GM18870 (cell line): ENCODE measurements at regions not wholly inside any gene's neighbourhood (a gene's known extent, or its start where the extent isn't known, plus 50 kb on each side); places are given as distances from the start of the nearest gene placed in this dataset.

ENCODE experiments used
- ATAC-seq: cut with Tn5 transposase; IDR thresholded peaks from one replicate; pipeline ENCODE4 v1.9.1; 2021; ENCODE audit warnings: moderate library complexity; ENCODE audit not compliant: unreplicated experiment

- ATAC-seq = no peak
Measured at GRCh38 chr5:28009576-28009975, 971.2 kb upstream of the CDH9 start.

GRCh38 chr5:27996665-27997064, 958.3 kb upstream of the CDH9 start:
- no peak for ATAC-seq

GRCh38 chr5:27995867-27996266, 957.5 kb upstream of the CDH9 start:
- no peak for ATAC-seq

- ATAC-seq = no peak
Measured at GRCh38 chr5:27978322-27978721, 939.9 kb upstream of the CDH9 start.

DNA sequence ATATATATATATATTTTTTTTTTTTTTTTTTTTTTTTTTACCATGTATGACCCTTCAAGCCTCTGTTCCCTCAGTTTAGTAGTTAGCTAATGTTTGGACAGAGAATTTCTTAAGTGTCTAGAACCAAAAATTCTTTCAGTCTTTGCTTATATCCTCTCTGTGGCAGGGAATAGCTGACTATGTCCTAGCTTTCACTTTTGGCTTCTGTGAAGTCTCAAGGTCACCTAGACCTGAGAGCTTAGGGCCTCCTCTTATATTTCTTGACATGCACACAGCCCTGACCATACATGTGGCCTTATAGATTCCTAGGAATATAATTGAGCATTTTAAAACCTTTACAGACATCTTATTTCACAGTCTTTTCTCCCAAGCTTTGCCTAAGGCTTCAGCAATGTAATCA, 930.8 kb upstream of the CDH9 start:
- ATAC-seq = no peak

- ATAC-seq = no peak
Measured at GRCh38 chr5:27963050-27963783, 924.8 kb upstream of the CDH9 start.

GRCh38 chr5:27962198-27962597, 923.8 kb upstream of the CDH9 start:
- no peak for ATAC-seq

GRCh38 chr5:27947088-27947487, 908.7 kb upstream of the CDH9 start:
- ATAC-seq = no peak

DNA sequence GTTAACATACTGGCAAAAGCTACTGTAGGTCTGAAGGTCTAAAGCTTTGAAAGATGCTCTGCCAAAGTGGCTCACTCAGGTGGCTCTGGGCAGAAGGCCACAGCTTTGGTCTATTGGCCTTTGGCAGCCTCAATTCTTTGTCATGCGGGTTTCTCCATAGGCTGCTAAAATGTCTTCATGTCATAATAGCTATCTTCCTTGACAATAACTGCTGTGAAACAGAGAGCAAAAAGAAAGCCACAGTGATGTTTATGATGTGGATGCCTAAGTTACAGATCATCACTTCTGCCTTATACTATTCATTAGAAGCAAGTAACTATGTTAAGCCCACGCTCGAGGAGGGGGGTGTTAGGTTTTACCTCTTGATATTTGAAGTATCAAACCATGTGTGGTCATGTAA, 906.1 kb upstream of the CDH9 start:
- no peak for ATAC-seq

GRCh38 chr5:27938989-27939388, 900.6 kb upstream of the CDH9 start:
- no peak for ATAC-seq

GRCh38 chr5:27928060-27928459, 889.7 kb upstream of the CDH9 start:
- no peak for ATAC-seq

DNA sequence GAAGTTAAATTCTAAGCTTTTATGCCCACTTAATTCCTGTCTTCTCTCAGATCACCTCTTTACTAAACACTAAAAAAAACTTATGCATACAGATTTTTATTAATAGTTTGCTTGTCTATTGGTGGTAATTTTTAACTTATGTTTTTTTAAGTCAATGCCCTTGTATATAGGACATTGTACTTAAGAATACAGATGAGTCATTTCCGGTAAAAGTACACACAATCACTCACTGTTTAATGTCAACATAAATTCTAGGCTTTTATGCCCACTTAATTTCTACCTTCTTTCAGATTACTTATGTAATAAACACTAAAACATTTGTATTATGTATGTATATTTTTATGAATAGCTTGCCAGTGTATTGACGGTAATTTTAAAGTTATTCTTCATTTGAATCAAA, 872.8 kb upstream of the CDH9 start:
- ATAC-seq = no peak

DNA sequence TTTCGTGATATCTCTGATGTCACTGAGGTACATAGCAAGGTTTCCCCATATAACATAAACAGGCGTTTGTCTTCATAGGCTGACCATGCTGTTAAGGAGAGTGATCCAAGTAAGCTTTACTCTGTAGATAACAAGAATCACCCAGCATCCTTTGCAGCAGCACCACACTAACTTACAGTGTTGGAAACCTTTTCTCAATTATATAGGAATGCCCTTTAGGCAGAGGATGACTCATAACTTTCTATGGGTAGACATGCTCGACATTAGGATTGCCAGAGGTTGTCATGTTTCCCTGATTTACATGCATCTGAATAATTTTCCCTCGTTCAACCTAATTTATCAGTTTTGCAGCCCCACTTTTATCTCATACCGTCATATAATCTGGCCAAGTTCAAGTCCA, 870.0 kb upstream of the CDH9 start:
- no peak for ATAC-seq

GRCh38 chr5:27906931-27907601, 868.7 kb upstream of the CDH9 start:
- no peak for ATAC-seq

DNA sequence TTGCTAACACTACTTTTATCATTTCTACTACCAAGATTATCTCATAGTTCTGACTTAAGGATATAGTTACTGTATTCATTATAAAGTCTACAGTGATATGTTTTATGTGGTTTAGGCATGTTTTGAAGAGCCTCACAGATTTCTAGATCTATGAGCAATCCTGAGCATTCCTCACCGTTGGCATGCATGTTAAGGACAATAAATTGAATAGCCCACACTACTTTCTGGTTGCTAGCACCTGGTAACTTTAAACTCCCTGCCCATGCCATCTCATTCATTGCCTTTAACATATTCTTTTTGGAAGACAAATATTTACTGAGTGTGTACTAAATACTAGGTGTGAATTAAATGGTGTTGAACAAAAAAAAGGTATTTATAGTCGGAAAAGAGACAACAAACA, 868.1 kb upstream of the CDH9 start:
- ATAC-seq = no peak

DNA sequence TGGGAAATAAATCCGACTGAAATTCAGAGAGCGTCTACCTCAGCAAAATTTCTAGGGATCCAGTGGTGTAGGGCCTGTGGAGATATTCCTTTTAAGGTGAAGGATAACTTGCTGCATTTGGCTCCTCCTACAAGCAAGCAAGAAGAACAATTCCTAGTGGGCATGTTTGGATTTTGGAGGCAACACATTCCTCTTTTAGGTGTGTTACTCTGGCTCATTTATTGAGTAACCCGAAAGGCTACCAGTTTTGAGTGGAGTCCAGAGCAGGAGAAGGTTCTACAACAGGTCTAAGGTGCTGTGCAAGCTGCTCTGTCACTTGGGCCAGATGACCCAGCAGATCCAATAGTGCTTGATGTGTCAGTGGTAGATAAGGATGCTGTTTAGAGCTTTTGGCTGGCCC, 862.4 kb upstream of the CDH9 start:
- ATAC-seq = no peak

GRCh38 chr5:27876071-27876470, 837.7 kb upstream of the CDH9 start:
- ATAC-seq = no peak

GRCh38 chr5:27875148-27875547, 836.8 kb upstream of the CDH9 start:
- ATAC-seq = no peak

DNA sequence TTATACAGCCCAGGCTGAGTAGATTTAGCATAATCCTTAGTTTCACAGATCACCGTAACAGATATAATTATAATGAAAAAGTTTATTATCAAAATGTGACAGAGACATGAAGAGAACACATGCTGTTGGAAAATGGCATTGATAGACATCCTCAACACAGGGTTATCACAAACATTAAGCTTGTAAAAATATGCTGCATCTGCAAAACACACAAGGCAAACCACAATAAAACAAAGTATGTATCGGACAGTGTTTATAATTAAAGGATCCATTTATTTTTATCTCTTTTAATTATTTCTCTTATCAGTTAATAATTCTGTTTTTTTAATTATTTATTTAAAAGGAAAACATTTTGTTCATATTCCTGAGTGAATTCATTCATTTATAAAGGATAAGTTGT, 829.9 kb upstream of the CDH9 start:
- no peak for ATAC-seq

GRCh38 chr5:27855491-27855890, 817.1 kb upstream of the CDH9 start:
- no peak for ATAC-seq

GRCh38 chr5:27854243-27854852, 816.0 kb upstream of the CDH9 start:
- no peak for ATAC-seq

- ATAC-seq = no peak
Measured at GRCh38 chr5:27845248-27845647, 806.9 kb upstream of the CDH9 start.
